Spleen (tissue), 11 donors: ENCODE measurements at regions not wholly inside any gene's neighbourhood (a gene's known extent, or its start where the extent isn't known, plus 50 kb on each side); places are given as distances from the start of the nearest gene placed in this dataset.

Source experiments
- DNase-seq: peaks from one replicate; pipeline ENCODE4 v3.0.0-alpha.2; 2020
- H3K27ac ChIP-seq, 8 donors: fragments of 200-600 bp; sonication (generic) in 7 of 8; 1 replicate in 4 of 8; 2 replicates in 4 of 8; pipeline versions ENCODE4 v1.5.0 to v1.8.0; 2016 to 2021; ENCODE audit warnings: inconsistent platforms in 4 of 8, mild to moderate bottlenecking in 4 of 8, moderate library complexity in 1 of 8
- H3K27me3 ChIP-seq, 7 donors: fragments of 200-600 bp; sonication (generic) in 6 of 7; replicated peaks in 1 of 7; 1 replicate in 4 of 7; 2 replicates in 3 of 7; pipeline versions ENCODE4 v1.5.0 to v1.8.0; 2016 to 2021; ENCODE audit warnings: inconsistent platforms in 3 of 7, mild to moderate bottlenecking in 1 of 7
- H3K36me3 ChIP-seq, 6 donors: fragments of 200-600 bp; sonication (generic) in 5 of 6; 1 replicate in 4 of 6; 2 replicates in 2 of 6; pipeline versions ENCODE4 v1.5.0 to v1.8.0; 2016 to 2021; ENCODE audit warnings: inconsistent platforms in 2 of 6
- H3K4me1 ChIP-seq, 6 donors: fragments of 200-600 bp; sonication (generic) in 5 of 6; 1 replicate in 3 of 6; 2 replicates in 3 of 6; pipeline versions ENCODE4 v1.5.0 to v1.8.0; 2016 to 2021; ENCODE audit warnings: inconsistent platforms in 3 of 6
- H3K4me3 ChIP-seq, 8 donors: fragments of 200-600 bp; sonication (generic) in 7 of 8; 1 replicate in 4 of 8; 2 replicates in 4 of 8; pipeline versions ENCODE4 v1.5.0 to v1.8.0; 2016 to 2021; ENCODE audit warnings: inconsistent platforms in 4 of 8, mild to moderate bottlenecking in 4 of 8, moderate library complexity in 2 of 8
- H3K9me3 ChIP-seq, 8 donors: fragments of 200-600 bp; sonication (generic) in 7 of 8; 1 replicate in 4 of 8; 2 replicates in 4 of 8; pipeline versions ENCODE4 v1.5.0 to v1.8.0; 2016 to 2021; ENCODE audit warnings: inconsistent platforms in 4 of 8
- CTCF ChIP-seq, 11 experiments: fragments of 200-600 bp in 7 of 11; fragments of 450-650 bp in 4 of 11; sonication (generic) in 4 of 11; IDR thresholded peaks in 8 of 11; conservative IDR thresholded peaks in 3 of 11; 1 replicate in 7 of 11; 2 replicates in 4 of 11; pipeline versions ENCODE4 v1.4.0 to v1.8.0; 2016 to 2021; ENCODE audit warnings: antibody characterized with exemption in 11 of 11, inconsistent platforms in 4 of 11, mild to moderate bottlenecking in 1 of 11
- POLR2A ChIP-seq, 3 donors: fragments of 450-650 bp; IDR thresholded peaks; one replicate each; pipeline ENCODE4 v1.5.1; 2017; ENCODE audit warnings: antibody characterized with exemption in 3 of 3, mild to moderate bottlenecking in 1 of 3
- POLR2AphosphoS5 ChIP-seq, 3 donors: sonication (generic); formaldehyde crosslinking; IDR thresholded peaks; one replicate each; pipeline ENCODE4 v1.5.1; 2017; ENCODE audit warnings: antibody characterized with exemption in 3 of 3
- WGBS, 5 donors: extraction: QIAGEN DNeasy Blood & Tissue Kit in 3 of 5; methylation state at CpG; one replicate each; pipeline versions ENCODE4 v1.1.5 to v1.1.7; 2013 to 2018; 5-methylcytosine and 5-hydroxymethylcytosine counted together
- intact Hi-C: fragments of 100-400 bp; cut with DNase I; formaldehyde crosslinking; loops from one replicate; pipeline ENCODE4 v1.15.0; 2023; ENCODE audit warnings: low total_unique reads
- donor health status: healthy with polysubstance abuse.
- donor health status: DM: no; HTN: no; CAD: no; lungs with moderate emphysema.
- donor health status: DM: no; HTN: no; CAD: no.
- donor health status: Bipolar disorder and iron deficiency.
- donor health status: healthy.
- donor health status: DM: no; HTN: no; CAD: no.
- donor health status: DM: yes; HTN: yes; CAD: no.

GRCh38 chr13:65064967-65065366, 2165.2 kb downstream of the PCDH9 start:
- WGBS, 5 donors: 74 to 89% (median 80%) methylated on average over 4 of the region's 4 CpGs
- intact Hi-C loops: no loop called here
- no peak overlapping the region for H3K4me3 ChIP-seq
- peaks cover 0 to 11% (median 1%) of the 10 kb centered on the region in 8 donors for H3K9me3 ChIP-seq
- no peak overlapping the region for H3K27ac ChIP-seq
- H3K36me3 ChIP-seq: no peaks in the 10 kb centered on the region
- DNase-seq: no peak
- no peak for TF ChIP-seq CTCF (IDR thresholded peaks at IDR 0.05 in 8 of 11, conservative IDR thresholded peaks at IDR 0.05 in 3 of 11)
- TF ChIP-seq POLR2AphosphoS5 (IDR thresholded peaks at IDR 0.05): no peak
- TF ChIP-seq POLR2A (IDR thresholded peaks at IDR 0.05): no peak
- no peaks in the 10 kb centered on the region for H3K4me1 ChIP-seq
- H3K27me3 ChIP-seq: no peaks in the 10 kb centered on the region

DNA sequence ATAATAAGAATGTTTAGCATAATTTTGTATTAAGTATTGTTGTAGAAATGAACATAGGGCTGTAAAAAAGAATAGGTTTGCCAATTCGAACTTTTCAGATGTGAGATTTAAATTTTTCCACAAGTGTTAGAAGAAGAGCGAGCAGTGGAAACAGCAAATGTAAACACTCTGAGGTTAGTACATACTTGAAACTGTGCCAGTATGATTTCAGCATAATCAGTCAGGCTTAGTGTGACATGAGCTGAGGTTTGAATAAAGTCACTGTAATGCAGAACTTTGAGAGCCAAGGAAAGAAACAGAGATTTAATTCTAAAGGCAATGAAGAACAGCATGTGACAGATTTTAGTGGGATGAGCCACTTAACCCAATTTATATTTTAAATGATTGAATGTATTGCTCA, 2166.4 kb downstream of the PCDH9 start:
- Histone ChIP-seq H3K27ac (no peak overlapping the region), H3K36me3 (no peaks in the 10 kb centered on the region), H3K4me3 (no peak overlapping the region), H3K9me3 (peaks cover 0 to 11% (median 1%) of the 10 kb centered on the region in 8 donors), H3K4me1 (no peaks in the 10 kb centered on the region), H3K27me3 (no peaks in the 10 kb centered on the region)
- TF ChIP-seq POLR2A (IDR thresholded peaks at IDR 0.05) (no peak), CTCF (IDR thresholded peaks at IDR 0.05 in 8 of 11, conservative IDR thresholded peaks at IDR 0.05 in 3 of 11) (no peak), POLR2AphosphoS5 (IDR thresholded peaks at IDR 0.05) (no peak)
- 25 to 35% (median 27%) methylated on average over 2 of the region's 2 CpGs; no CpG with 5 or more reads in 2 of the 5 donors for WGBS, 5 donors
- intact Hi-C loops: no loop called here
- no peak for DNase-seq

- no peaks in the 10 kb centered on the region for H3K36me3 ChIP-seq
- no peaks in the 10 kb centered on the region for H3K4me1 ChIP-seq
- TF ChIP-seq CTCF (IDR thresholded peaks at IDR 0.05 in 8 of 11, conservative IDR thresholded peaks at IDR 0.05 in 3 of 11) (no peak), POLR2A (IDR thresholded peaks at IDR 0.05) (no peak), POLR2AphosphoS5 (IDR thresholded peaks at IDR 0.05) (no peak)
- no peak for DNase-seq
- H3K27ac ChIP-seq: no peak overlapping the region
- WGBS, 5 donors: 45 to 59% (median 50%) methylated on average over 3 of the region's 3 CpGs
- H3K27me3 ChIP-seq: no peaks in the 10 kb centered on the region
- H3K4me3 ChIP-seq: no peak overlapping the region
- intact Hi-C loops: no loop called here
- peaks cover 0 to 34% (median 12%) of the 10 kb centered on the region in 8 donors for H3K9me3 ChIP-seq
Measured at GRCh38 chr13:65057986-65058385, 2172.2 kb downstream of the PCDH9 start.

DNA sequence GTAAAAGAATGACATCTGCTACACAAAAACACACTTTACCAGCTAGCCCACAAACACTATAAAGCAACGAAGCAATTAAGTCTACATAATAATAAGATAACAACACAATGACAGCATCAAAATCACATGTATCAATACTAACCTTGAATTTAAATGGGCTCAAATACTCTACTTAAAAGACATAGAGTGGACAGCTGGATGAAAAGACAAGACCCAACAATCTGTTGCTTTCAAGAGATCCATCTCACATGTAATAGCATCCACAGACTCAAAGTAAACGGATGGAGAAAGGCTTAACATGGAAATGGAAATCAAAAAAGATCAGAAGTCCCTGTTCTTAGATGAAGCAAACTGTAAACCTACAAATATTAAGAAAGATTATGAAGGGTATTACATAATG, 2175.9 kb downstream of the PCDH9 start:
- no peak for TF ChIP-seq CTCF (IDR thresholded peaks at IDR 0.05 in 8 of 11, conservative IDR thresholded peaks at IDR 0.05 in 3 of 11)
- TF ChIP-seq POLR2AphosphoS5 (IDR thresholded peaks at IDR 0.05): no peak
- TF ChIP-seq POLR2A (IDR thresholded peaks at IDR 0.05): no peak
- DNase-seq: no peak
- Histone ChIP-seq H3K9me3 (peaks cover 0 to 26% (median 12%) of the 10 kb centered on the region in 8 donors), H3K4me1 (no peaks in the 10 kb centered on the region), H3K36me3 (no peaks in the 10 kb centered on the region), H3K27me3 (no peaks in the 10 kb centered on the region), H3K27ac (no peak overlapping the region), H3K4me3 (no peak overlapping the region)
- 57 to 91% (median 74%) methylated on average over 2 of the region's 2 CpGs for WGBS, 5 donors
- intact Hi-C loops: no loop called here
